ENCODE measurements at regions not wholly inside any gene's neighbourhood (a gene's known extent, or its start where the extent isn't known, plus 50 kb on each side); places are given as distances from the start of the nearest gene placed in this dataset.

DNA sequence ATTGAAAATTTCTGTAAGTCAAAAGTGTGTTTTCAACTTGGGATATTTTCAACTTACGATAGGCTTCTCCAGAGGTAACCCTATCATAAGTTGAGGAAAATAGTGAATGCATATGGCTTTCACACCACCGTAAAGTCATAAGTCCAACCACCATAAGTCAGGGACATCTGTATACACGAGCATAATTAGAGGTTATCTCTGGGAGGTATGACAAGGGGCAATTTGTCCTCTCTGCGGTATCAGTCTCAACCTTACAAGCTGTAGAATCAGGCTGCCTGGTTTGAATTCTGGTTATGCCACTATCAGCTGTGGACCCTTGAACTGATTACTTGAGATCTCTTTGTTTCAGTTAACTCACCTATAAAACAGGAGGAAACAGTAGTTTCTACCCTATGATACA, 202.9 kb upstream of the JARID2 start:
- no peak for FAIRE-seq

More for the DNA sequence above, 202.9 kb upstream of the JARID2 start:
- intact Hi-C loops (cut with micrococcal nuclease; ENCODE audit: unreplicated experiment) = no loop called here
- H3K27ac ChIP-seq (ENCODE audit: control insufficient read depth, insufficient read depth) = no peak overlapping the region
- no peak overlapping the region for H2AFZ ChIP-seq (ENCODE audit: control insufficient read depth, low read depth, low read length)
- POLR2A ChIA-PET = no interaction called here
- no peak overlapping the region for H3K4me2 ChIP-seq (ENCODE audit: control insufficient read depth, insufficient read depth)
- no peaks in the 10 kb centered on the region for H3K9me3 ChIP-seq (replicated peaks; ENCODE audit: control insufficient read depth, insufficient read depth, low read length)
- BruUV-seq (replicated peaks) = no TSS peak
- in situ Hi-C loops (cut with MboI) = no loop called here
- H4K20me1 ChIP-seq (ENCODE audit: control insufficient read depth, insufficient read depth) = no peaks in the 10 kb centered on the region
- no peak for ATAC-seq
- H3K4me3 ChIP-seq = no peak overlapping the region
- H3K9ac ChIP-seq (ENCODE audit: control insufficient read depth, insufficient read depth, low read length) = no peak overlapping the region
- H3K36me3 ChIP-seq (ENCODE audit: control insufficient read depth in 2 of 2, insufficient read depth in 2 of 2, low read length in 1 of 2) = no peaks in the 10 kb centered on the region
- TF ChIP-seq, protein P1, sequence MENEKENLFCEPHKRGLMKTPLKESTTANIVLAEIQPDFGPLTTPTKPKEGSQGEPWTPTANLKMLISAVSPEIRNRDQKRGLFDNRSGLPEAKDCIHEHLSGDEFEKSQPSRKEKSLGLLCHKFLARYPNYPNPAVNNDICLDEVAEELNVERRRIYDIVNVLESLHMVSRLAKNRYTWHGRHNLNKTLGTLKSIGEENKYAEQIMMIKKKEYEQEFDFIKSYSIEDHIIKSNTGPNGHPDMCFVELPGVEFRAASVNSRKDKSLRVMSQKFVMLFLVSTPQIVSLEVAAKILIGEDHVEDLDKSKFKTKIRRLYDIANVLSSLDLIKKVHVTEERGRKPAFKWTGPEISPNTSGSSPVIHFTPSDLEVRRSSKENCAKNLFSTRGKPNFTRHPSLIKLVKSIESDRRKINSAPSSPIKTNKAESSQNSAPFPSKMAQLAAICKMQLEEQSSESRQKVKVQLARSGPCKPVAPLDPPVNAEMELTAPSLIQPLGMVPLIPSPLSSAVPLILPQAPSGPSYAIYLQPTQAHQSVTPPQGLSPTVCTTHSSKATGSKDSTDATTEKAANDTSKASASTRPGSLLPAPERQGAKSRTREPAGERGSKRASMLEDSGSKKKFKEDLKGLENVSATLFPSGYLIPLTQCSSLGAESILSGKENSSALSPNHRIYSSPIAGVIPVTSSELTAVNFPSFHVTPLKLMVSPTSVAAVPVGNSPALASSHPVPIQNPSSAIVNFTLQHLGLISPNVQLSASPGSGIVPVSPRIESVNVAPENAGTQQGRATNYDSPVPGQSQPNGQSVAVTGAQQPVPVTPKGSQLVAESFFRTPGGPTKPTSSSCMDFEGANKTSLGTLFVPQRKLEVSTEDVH (IDR thresholded peaks at IDR 0.05; ENCODE audit: low read depth, partially characterized antibody) = no peak
- no peak for TF ChIP-seq POLR2AphosphoS2 (IDR thresholded peaks at IDR 0.05; ENCODE audit: low read depth, low read length)
- no peak for TF ChIP-seq TCF3 (IDR thresholded peaks at IDR 0.05; ENCODE audit: borderline replicate concordance, insufficient read depth, low read depth, low read length)
- no peak for TF ChIP-seq NFYA (IDR thresholded peaks at IDR 0.05; ENCODE audit: borderline replicate concordance, low read depth, low read length)
- TF ChIP-seq RCOR1 (conservative IDR thresholded peaks at IDR 0.05; ENCODE audit: low read depth, low read length) = no peak
- TF ChIP-seq HDAC2 (IDR thresholded peaks at IDR 0.05) = no peak
- TF ChIP-seq MEF2B (IDR thresholded peaks at IDR 0.05; ENCODE audit: partially characterized antibody, poor library complexity, severe bottlenecking) = no peak
- TF ChIP-seq ESRRA (IDR thresholded peaks at IDR 0.05; ENCODE audit: low read length) = no peak
- TF ChIP-seq GATAD2B (conservative IDR thresholded peaks at IDR 0.05; ENCODE audit: low read depth) = no peak
- no peak for TF ChIP-seq SRF (IDR thresholded peaks at IDR 0.05; ENCODE audit: low read depth in 2 of 2, low read length in 2 of 2)
- no peak for TF ChIP-seq CEBPB (IDR thresholded peaks at IDR 0.05; ENCODE audit: borderline replicate concordance in 1 of 2, low read depth in 2 of 2, low read length in 2 of 2)
- no peak for TF ChIP-seq PAX8 (IDR thresholded peaks at IDR 0.05)
- no peak for TF ChIP-seq ASH2L (IDR thresholded peaks at IDR 0.05; ENCODE audit: borderline replicate concordance, low read depth)
- TF ChIP-seq YY1 (IDR thresholded peaks at IDR 0.05; ENCODE audit: low read depth, low read length) = no peak
- CTCF ChIA-PET = no interaction called here
- WGBS (ENCODE audit: insufficient coverage, insufficient replicate concordance, low lambda C conversion rate, missing lambda C conversion rate) = 77% methylated on average over 4 of the region's 4 CpGs
- H3K4me1 ChIP-seq (ENCODE audit: control insufficient read depth, insufficient read depth, low read length) = no peaks in the 10 kb centered on the region
- RAD21 ChIA-PET (ENCODE audit: unreplicated experiment) = no interaction called here
- DNase-seq (ENCODE audit: low read depth, low spot score) = no peak
- SMC1A ChIA-PET (ENCODE audit: uncharacterized antibody, unreplicated experiment) = interaction anchor here (0.7 kb wide), 1 partner anchor 425 kb away, joined by 3 read pairs; no protein-coding TSS in a partner anchor
- no peaks in the 10 kb centered on the region; a peak in 1 of 4 replicates for H3K27me3 ChIP-seq (replicated peaks in 1 of 2; ENCODE audit: control insufficient read depth in 2 of 2, insufficient read depth in 2 of 2, low read length in 1 of 2)
- H3K79me2 ChIP-seq (ENCODE audit: control insufficient read depth, insufficient read depth, low read length) = no peaks in the 10 kb centered on the region

Data from GM12878 (cell line).